GM12878 (cell line): ENCODE measurements at regions not wholly inside any gene's neighbourhood (a gene's known extent, or its start where the extent isn't known, plus 50 kb on each side); places are given as distances from the start of the nearest gene placed in this dataset.

ENCODE experiments used
- ATAC-seq: fragments of 200-7000 bp; cut with Tn5 transposase; 3 replicates; pipeline ENCODE4 v1.9.1; 2020; ENCODE audit warnings: mild to moderate bottlenecking, moderate library complexity
- BruUV-seq: library from RNA; stranded (reverse); fragments of 400-500 nt; replicated peaks from 2 replicates; lab custom pipeline; 2021; lab: Mats Ljungman, UMichigan
- CTCF ChIA-PET: fragments of 300-600 bp; sonication (Branson Sonifier 250); formaldehyde crosslinking; extraction: SDS; loops from one replicate; lab custom pipeline; 2021; ENCODE audit warnings: inconsistent platforms; lab: Yijun Ruan, JAX
- POLR2A ChIA-PET: fragments of 350-600 bp; formaldehyde crosslinking; extraction: SDS; loops from one replicate; lab custom pipeline; 2021; ENCODE audit warnings: inconsistent platforms; lab: Charles Lee
- RAD21 ChIA-PET: fragments of 300-600 bp; sonication (Branson Sonifier 250); formaldehyde crosslinking; loops from one replicate; lab custom pipeline; 2023; ENCODE audit warnings: antibody characterized with exemption; ENCODE audit not compliant: unreplicated experiment; lab: Charles Lee
- SMC1A ChIA-PET: fragments of 300-600 bp; sonication (Branson Sonifier 250); formaldehyde crosslinking; loops from one replicate; lab custom pipeline; 2023; ENCODE audit not compliant: unreplicated experiment, uncharacterized antibody; lab: Charles Lee
- DNase-seq: peaks from one replicate; pipeline ENCODE4 v3.0.0-alpha.2; 2011; ENCODE audit warnings: low read depth, low spot score
- FAIRE-seq: peaks from 3 replicates; lab custom pipeline; 2011; peaks lifted over from hg19 to GRCh38; lab: Jason Lieb, UNC
- H2AFZ ChIP-seq: 2 replicates; pipeline ENCODE4 v1.6.0; 2011; ENCODE audit warnings: low read depth, low read length, control low read depth; ENCODE audit not compliant: control insufficient read depth
- H3K27ac ChIP-seq: 2 replicates; pipeline ENCODE4 v1.5.1; 2011; ENCODE audit warnings: control low read depth; ENCODE audit not compliant: control insufficient read depth, insufficient read depth
- H3K27me3 ChIP-seq, 2 experiments: replicated peaks in 1 of 2; 2 replicates each; pipeline versions ENCODE4 v1.6.0 to v1.6.1; 2011; ENCODE audit warnings: low read length in 1 of 2; ENCODE audit not compliant: control insufficient read depth in 2 of 2, insufficient read depth in 2 of 2
- H3K36me3 ChIP-seq, 2 experiments: 2 replicates each; pipeline ENCODE4 v1.5.1; 2011; ENCODE audit warnings: low read length in 1 of 2; ENCODE audit not compliant: control insufficient read depth in 2 of 2, insufficient read depth in 2 of 2
- H3K4me1 ChIP-seq: 2 replicates; pipeline ENCODE4 v1.6.1; 2011; ENCODE audit warnings: mild to moderate bottlenecking, low read length, moderate library complexity, mixed read lengths; ENCODE audit not compliant: control insufficient read depth, insufficient read depth
- H3K4me2 ChIP-seq: 2 replicates; pipeline ENCODE4 v1.6.0; 2011; ENCODE audit warnings: control low read depth; ENCODE audit not compliant: control insufficient read depth, insufficient read depth
- H3K4me3 ChIP-seq: fragments of 200-600 bp; sonication (generic); 2 replicates; pipeline ENCODE4 v1.5.1; 2016
- H3K79me2 ChIP-seq: 2 replicates; pipeline ENCODE4 v1.6.0; 2011; ENCODE audit warnings: low read length; ENCODE audit not compliant: control insufficient read depth, insufficient read depth
- H3K9ac ChIP-seq: 2 replicates; pipeline ENCODE4 v1.8.0; 2011; ENCODE audit warnings: low read length, control low read depth, mixed read lengths; ENCODE audit not compliant: control insufficient read depth, insufficient read depth
- H3K9me3 ChIP-seq: replicated peaks from 3 replicates; pipeline ENCODE4 v1.5.1; 2011; ENCODE audit warnings: mild to moderate bottlenecking, low read length; ENCODE audit not compliant: control insufficient read depth, insufficient read depth
- H4K20me1 ChIP-seq: 2 replicates; pipeline ENCODE4 v1.6.0; 2011; ENCODE audit not compliant: control insufficient read depth, insufficient read depth
- BRCA1 ChIP-seq: IDR thresholded peaks from 2 replicates; pipeline ENCODE4 v1.6.1; 2011; ENCODE audit warnings: low read depth, low read length, improper control_type of control experiment
- CBFB ChIP-seq: IDR thresholded peaks from 2 replicates; pipeline ENCODE4 v1.6.1; 2016; ENCODE audit warnings: antibody characterized with exemption, low read depth
- CEBPB ChIP-seq, 2 experiments: fragments of 150-350 bp in 1 of 2; IDR thresholded peaks; 2 replicates each; pipeline ENCODE4 v1.6.1; 2012 to 2014; ENCODE audit warnings: low read depth in 2 of 2, low read length in 2 of 2, borderline replicate concordance in 1 of 2, inconsistent platforms in 1 of 2
- E2F4 ChIP-seq: IDR thresholded peaks from 2 replicates; pipeline ENCODE4 v1.6.1; 2012; ENCODE audit warnings: low read depth, low read length, improper control_type of control experiment
- HSF1 ChIP-seq: fragments of 150-350 bp; IDR thresholded peaks from 2 replicates; pipeline ENCODE4 v1.6.1; 2014; ENCODE audit warnings: mild to moderate bottlenecking, low read depth, low read length
- MTA2 ChIP-seq: fragments of 450-650 bp; IDR thresholded peaks from 2 replicates; pipeline ENCODE4 v1.6.1; 2016; ENCODE audit warnings: low read depth, mild to moderate bottlenecking, moderate library complexity
- MTA3 ChIP-seq: IDR thresholded peaks from 2 replicates; pipeline ENCODE4 v1.6.1; 2012; ENCODE audit warnings: low read length, inconsistent platforms, borderline replicate concordance
- NBN ChIP-seq: fragments of 450-650 bp; IDR thresholded peaks from 2 replicates; pipeline ENCODE4 v1.6.1; 2016
- PAX8 ChIP-seq: fragments of 450-650 bp; IDR thresholded peaks from 2 replicates; pipeline ENCODE4 v1.6.1; 2017; ENCODE audit warnings: mild to moderate bottlenecking, moderate library complexity
- ZNF207 ChIP-seq: fragments of 450-650 bp; IDR thresholded peaks from 2 replicates; pipeline ENCODE4 v1.6.1; 2014; ENCODE audit warnings: antibody characterized with exemption, mild to moderate bottlenecking, borderline replicate concordance
- ZNF24 ChIP-seq: fragments of 450-650 bp; IDR thresholded peaks from 2 replicates; pipeline ENCODE4 v1.6.1; 2017; ENCODE audit warnings: antibody characterized with exemption, mild to moderate bottlenecking
- WGBS: methylation state at CpG from one replicate; pipeline ENCODE4 v1.1.6; 2016; ENCODE audit warnings: low lambda C conversion rate; ENCODE audit not compliant: insufficient replicate concordance, insufficient coverage; ENCODE audit errors: missing lambda C conversion rate; 5-methylcytosine and 5-hydroxymethylcytosine counted together
- in situ Hi-C: fragments of 300-500 bp; cut with MboI; formaldehyde crosslinking; loops from 9 replicates; pipeline ENCODE4 v1.14.3; 2018; ENCODE audit warnings: mixed read lengths
- intact Hi-C: fragments of 100-400 bp; cut with micrococcal nuclease; formaldehyde crosslinking; loops from one replicate; pipeline ENCODE4 v1.14.2; 2022; ENCODE audit not compliant: unreplicated experiment
- TF ChIP-seq, protein P1 (sequence below): fragments of 450-650 bp; IDR thresholded peaks from 2 replicates; pipeline ENCODE4 v1.6.1; 2016; ENCODE audit warnings: mild to moderate bottlenecking

DNA sequence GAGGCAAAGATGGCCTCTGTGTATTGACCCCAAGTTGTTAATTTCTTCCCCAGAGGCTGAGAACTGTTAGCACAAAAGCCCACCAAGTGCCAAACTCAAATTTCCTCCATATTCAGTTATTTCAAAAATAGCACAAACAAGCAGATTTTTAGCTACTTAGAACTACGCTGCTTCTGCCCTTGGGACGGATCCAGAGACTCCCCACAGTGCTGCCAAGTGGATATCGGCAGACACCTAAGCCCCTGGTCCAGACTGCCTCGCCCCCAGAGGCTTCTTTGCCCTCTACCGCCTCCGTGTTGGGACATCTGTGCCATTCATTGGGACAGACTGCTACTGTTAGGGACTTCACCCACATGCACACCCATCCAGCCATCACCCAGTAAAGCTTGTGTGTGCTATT lies 188.3 kb downstream of the POSTN start:
- Histone ChIP-seq H3K36me3 (no peaks in the 10 kb centered on the region), H3K9me3 (no peaks in the 10 kb centered on the region), H4K20me1 (no peaks in the 10 kb centered on the region), H2AFZ (no peak overlapping the region), H3K4me2 (no peak overlapping the region), H3K79me2 (no peaks in the 10 kb centered on the region), H3K27ac (no peak overlapping the region), H3K4me3 (no peak overlapping the region), H3K9ac (no peak overlapping the region), H3K27me3 (no peaks in the 10 kb centered on the region), H3K4me1 (no peaks in the 10 kb centered on the region)
- ChIA-PET RAD21 (no interaction called here), SMC1A (no interaction called here), CTCF (no interaction called here), POLR2A (no interaction called here)
- no peak for FAIRE-seq
- intact Hi-C loops (no loop called here), in situ Hi-C loops (no loop called here)
- DNase-seq: no peak
- 25% methylated on average over 6 of the region's 6 CpGs for WGBS
- BruUV-seq: no TSS peak
- TF ChIP-seq ZNF207: no peak
- TF ChIP-seq PAX8: no peak
- ATAC-seq: no peak

DNA sequence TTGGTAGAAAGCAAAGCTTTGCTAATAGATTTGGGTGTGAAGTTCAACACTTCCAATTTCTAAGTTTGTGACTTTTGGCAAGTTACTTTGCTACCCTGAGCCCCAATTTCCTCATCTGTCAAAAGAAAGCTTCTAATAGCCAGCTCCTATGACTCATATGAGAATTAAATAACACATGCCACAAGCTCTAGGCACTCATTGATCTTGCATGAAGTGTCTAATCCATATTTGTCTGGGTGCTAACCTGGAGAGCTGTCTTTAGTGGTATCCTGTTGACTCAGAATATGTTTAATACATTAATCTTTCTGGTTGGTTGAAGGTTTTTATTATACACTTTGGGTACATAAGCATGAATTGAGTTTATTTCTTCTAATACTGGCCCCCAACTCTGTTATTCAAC lies 188.8 kb downstream of the POSTN start:
- in situ Hi-C loops (no loop called here), intact Hi-C loops (no loop called here)
- Histone ChIP-seq H3K79me2 (no peaks in the 10 kb centered on the region), H3K27me3 (no peaks in the 10 kb centered on the region), H3K27ac (no peak overlapping the region), H2AFZ (no peak overlapping the region), H3K9ac (no peak overlapping the region), H3K4me1 (no peaks in the 10 kb centered on the region), H3K4me2 (no peak overlapping the region), H3K9me3 (no peaks in the 10 kb centered on the region), H3K4me3 (no peak overlapping the region), H4K20me1 (no peaks in the 10 kb centered on the region), H3K36me3 (no peaks in the 10 kb centered on the region)
- CTCF ChIA-PET: no interaction called here
- ATAC-seq (no peak), DNase-seq (no peak), FAIRE-seq (no peak)
- POLR2A ChIA-PET: no interaction called here
- no TSS peak for BruUV-seq
- TF ChIP-seq MTA2 (no peak), CBFB (no peak), ZNF24 (no peak), BRCA1 (no peak), MTA3 (no peak), CEBPB (IDR thresholded peaks at IDR 0.05; ENCODE audit: borderline replicate concordance in 1 of 2, low read depth in 2 of 2, low read length in 2 of 2) (no peak), NBN (no peak), E2F4 (no peak), HSF1 (no peak)
- TF ChIP-seq, protein P1, sequence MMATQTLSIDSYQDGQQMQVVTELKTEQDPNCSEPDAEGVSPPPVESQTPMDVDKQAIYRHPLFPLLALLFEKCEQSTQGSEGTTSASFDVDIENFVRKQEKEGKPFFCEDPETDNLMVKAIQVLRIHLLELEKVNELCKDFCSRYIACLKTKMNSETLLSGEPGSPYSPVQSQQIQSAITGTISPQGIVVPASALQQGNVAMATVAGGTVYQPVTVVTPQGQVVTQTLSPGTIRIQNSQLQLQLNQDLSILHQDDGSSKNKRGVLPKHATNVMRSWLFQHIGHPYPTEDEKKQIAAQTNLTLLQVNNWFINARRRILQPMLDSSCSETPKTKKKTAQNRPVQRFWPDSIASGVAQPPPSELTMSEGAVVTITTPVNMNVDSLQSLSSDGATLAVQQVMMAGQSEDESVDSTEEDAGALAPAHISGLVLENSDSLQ: no peak
- SMC1A ChIA-PET: no interaction called here
- RAD21 ChIA-PET: no interaction called here
